Amygdala (tissue), 56 donors: ENCODE measurements at regions not wholly inside any gene's neighbourhood (a gene's known extent, or its start where the extent isn't known, plus 50 kb on each side); places are given as distances from the start of the nearest gene placed in this dataset.

Experiments used
- DNase-seq, 56 donors: peaks; one replicate each; lab custom pipeline; 2025; lab: John Stamatoyannopoulos, UW

GRCh38 chrY:15162211-15162610 lies 637.9 kb downstream of the NLGN4Y start:
- DNase-seq = no peak

- DNase-seq = no peak
These were observed 655.6 kb downstream of the NLGN4Y start for GRCh38 chrY:15179890-15180289.

- DNase-seq = no peak
These were observed 704.7 kb downstream of the NLGN4Y start for GRCh38 chrY:15229056-15229455.

- DNase-seq = no peak
These were observed 715.3 kb downstream of the NLGN4Y start for GRCh38 chrY:15239596-15240132.

- DNase-seq = no peak
These were observed 735.0 kb downstream of the NLGN4Y start for GRCh38 chrY:15259286-15259685.

- no peak for DNase-seq
These were observed 762.2 kb downstream of the NLGN4Y start for GRCh38 chrY:15286572-15286971.

- no peak for DNase-seq
These were observed 765.5 kb downstream of the NLGN4Y start for GRCh38 chrY:15289821-15290220.

- DNase-seq = no peak
These were observed 768.6 kb downstream of the NLGN4Y start for GRCh38 chrY:15292881-15293280.

- DNase-seq = no peak
These were observed 777.5 kb downstream of the NLGN4Y start for GRCh38 chrY:15301879-15302278.

- DNase-seq = no peak
These were observed 787.8 kb downstream of the NLGN4Y start for GRCh38 chrY:15312166-15312565.

- no peak for DNase-seq
These were observed 799.9 kb downstream of the NLGN4Y start for GRCh38 chrY:15324189-15324588.

GRCh38 chrY:15325201-15325600 lies 800.9 kb downstream of the NLGN4Y start:
- DNase-seq = no peak

- DNase-seq = no peak
These were observed 802.3 kb downstream of the NLGN4Y start for GRCh38 chrY:15326673-15327072.

GRCh38 chrY:15328848-15329247 lies 804.5 kb downstream of the NLGN4Y start:
- peak in 1 of 56 donors; percentile 0 for DNase-seq

- DNase-seq = no peak
These were observed 819.2 kb downstream of the NLGN4Y start for GRCh38 chrY:15343522-15343921.

GRCh38 chrY:15345471-15346155 lies 821.3 kb downstream of the NLGN4Y start:
- no peak for DNase-seq

- DNase-seq = no peak
These were observed 825.0 kb downstream of the NLGN4Y start for GRCh38 chrY:15349351-15349750.

GRCh38 chrY:15355321-15355720 lies 831.0 kb downstream of the NLGN4Y start:
- no peak for DNase-seq

GRCh38 chrY:15360471-15360870 lies 836.1 kb downstream of the NLGN4Y start:
- DNase-seq = no peak

- no peak for DNase-seq
These were observed 840.7 kb downstream of the NLGN4Y start for GRCh38 chrY:15364996-15365395.

- DNase-seq = no peak
These were observed 844.5 kb downstream of the NLGN4Y start for GRCh38 chrY:15368786-15369185.

- DNase-seq = no peak
These were observed 860.8 kb downstream of the NLGN4Y start for GRCh38 chrY:15385178-15385577.
